T47D (cell line): ENCODE measurements at regions not wholly inside any gene's neighbourhood (a gene's known extent, or its start where the extent isn't known, plus 50 kb on each side); places are given as distances from the start of the nearest gene placed in this dataset.
A peak's percentile ranks its signal among the peaks of the same experiment; 100 is the strongest.
"Not testable (repeated sequence)": the region's sequence is repeated elsewhere in the genome, so short reads cannot be mapped to it uniquely, and the experiment has no call there.

Experiments
- DNase-seq, 2 experiments: peaks; one replicate each; pipeline versions ENCODE4 v3.0.0 to v3.0.0-alpha.2; 2011 to 2012; ENCODE audit warnings: low read depth in 1 of 2, low spot score in 1 of 2
- JUND ChIP-seq: IDR thresholded peaks from 2 replicates; pipeline ENCODE4 v1.6.1; 2012; ENCODE audit warnings: low read depth
- in situ Hi-C: cut with HindIII; loops from 2 replicates; pipeline ENCODE4 v1.10.0; 2016; ENCODE audit warnings: low sequenced_read_pairs, low pct_unique_long_range_greater_than_20kb

DNA sequence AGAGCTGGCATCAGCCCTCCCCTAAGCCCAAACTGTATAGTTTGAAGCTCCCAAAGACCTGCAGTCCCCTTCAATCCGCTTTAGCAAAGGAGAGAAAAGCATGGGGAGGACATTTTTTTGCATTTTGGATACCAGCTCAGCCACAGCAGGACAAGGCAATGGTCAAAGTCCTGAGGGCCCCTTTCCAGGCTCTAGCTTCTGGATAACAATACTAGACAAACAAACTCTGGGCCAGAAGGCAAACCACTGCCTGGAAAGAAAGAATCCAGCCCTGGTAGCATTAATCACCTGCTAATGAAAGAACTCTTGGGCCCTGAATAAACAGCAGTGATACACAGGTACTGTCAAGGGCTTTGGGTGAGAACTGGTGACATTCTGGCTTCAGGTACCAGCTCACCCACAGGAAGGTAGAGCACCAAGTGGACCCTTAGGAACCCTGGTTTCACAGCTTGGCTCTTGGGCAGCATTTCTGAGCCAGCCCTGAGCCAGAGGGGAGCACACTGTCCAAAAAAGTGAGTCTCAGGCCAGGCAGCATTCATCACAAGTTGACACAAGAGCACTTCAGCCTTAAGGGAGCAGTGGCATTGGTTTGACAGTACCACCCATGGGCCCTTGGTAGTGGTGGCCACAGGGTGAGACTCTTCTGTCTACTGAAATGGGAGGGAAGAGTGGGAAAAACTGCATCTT, 62.5 kb downstream of the SPIN3 start:
- in situ Hi-C loops, result no loop called here
- no peak for TF ChIP-seq JUND
- DNase-seq, result no peak

DNA sequence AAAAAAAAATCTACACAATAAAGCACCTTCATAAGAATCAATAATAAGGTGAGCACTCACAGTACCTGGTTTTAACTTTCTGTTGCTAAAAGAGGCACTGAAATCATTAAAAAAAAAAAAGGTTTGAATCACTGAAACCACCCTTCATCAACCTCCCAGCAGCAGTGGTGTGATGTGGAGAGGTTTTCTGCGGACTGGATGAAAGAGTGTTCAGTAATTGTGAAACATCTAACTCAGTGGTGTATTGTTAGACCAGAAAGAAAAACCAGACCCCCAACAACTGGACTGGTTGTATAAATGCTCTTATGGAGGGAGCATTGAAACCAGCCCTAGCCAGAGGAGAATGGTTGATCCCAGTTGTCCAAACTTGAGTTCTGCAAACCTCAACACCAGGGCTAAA, 63.2 kb downstream of the SPIN3 start:
- in situ Hi-C loops, result no loop called here
- no peak for TF ChIP-seq JUND
- DNase-seq, result no peak

DNA sequence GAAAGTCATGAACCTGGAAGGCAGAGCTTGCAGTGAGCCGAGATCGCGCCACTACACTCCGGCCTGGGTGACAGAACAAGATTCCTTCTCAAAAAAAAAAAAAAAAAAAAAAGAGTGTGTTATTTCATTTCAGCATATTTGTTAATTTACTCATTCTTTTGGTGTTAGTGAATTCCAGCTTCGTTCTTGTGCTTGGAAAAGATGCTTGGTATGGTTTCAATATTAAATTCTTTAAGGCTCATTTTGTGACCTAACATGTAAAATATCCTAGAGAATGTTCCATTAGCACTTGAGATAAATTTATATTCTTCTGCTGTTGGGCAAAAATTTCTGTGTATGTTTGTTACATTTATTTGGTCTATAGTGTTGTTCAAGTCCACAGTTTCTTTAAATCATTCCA, 66.8 kb downstream of the SPIN3 start:
- TF ChIP-seq JUND, result no peak
- no peak for DNase-seq
- in situ Hi-C loops, result no loop called here

DNA sequence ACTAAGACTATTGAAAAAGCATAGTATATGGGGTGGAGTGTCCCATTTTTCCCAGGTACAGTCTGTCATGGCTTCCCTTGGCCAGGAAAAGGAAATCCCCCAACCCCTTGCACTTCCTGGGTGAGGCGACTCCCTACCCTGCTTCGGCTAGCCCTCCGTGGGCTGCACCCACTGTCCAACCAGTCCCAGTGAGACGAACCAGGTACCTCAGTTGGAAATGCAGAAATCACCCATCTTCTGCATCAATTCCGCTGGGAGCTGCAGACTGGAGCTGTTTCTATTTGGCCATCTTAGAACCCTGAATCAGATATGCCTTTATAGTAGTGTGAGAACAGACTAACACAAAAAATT, 74.4 kb downstream of the SPIN3 start:
- in situ Hi-C loops, DNase-seq: not testable (repeated sequence)

DNA sequence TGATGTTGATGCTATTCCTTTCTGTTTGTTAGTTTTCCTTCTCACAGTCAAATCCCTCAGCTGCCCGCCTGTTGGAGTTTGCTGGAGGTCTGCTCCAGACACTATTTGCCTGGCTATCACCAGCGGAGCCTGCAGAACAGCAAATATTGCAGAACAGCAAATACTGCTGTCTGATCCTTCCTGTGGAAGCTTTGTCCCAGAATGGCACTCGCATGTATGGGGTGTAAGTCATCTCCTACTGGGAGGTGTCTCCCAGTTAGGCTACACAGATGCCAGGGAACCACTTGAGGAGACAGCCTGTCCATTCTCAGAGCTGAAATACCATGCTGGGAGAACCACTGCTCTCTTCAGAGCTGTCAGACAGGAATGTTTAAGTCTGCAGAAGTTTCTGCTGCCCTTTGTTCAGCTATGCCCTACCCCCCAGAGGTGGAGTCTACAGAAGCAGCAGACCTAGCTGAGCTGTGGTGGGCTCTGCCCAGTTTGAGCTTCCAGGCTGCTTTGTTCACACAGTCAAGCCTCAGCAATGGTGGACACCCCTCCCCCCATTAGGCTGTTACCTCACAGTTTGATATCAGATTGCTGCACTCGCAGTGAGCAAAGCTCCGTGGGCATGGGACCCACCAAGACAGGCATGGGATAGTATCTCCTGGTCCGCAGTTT, 74.9 kb downstream of the SPIN3 start:
- in situ Hi-C loops, result no loop called here
- peak in 1 of 2 experiments; percentile 5 for DNase-seq
- TF ChIP-seq JUND, result no peak

DNA sequence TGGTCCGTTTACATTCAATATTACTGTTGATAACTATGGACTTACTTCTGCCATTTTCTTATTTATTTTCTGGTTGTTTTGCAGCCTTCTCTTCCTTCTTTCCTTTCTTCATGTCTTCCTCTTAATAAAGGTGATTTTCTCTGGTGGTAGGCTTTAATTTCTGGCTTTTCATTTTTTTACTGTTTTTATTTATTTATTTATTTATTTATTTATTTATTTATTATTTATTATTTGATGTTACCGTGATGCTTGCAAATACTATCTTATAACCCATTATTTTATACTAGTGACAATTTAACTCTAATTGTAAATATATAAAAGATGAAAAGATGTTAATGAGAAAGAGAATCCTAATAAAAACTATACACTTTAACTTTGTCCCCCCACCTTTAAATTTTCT, 112.8 kb downstream of the SPIN3 start:
- no peak for DNase-seq
- no peak for TF ChIP-seq JUND
- in situ Hi-C loops, result no loop called here
